Duodenal mucosa (tissue), 2 donors: ENCODE measurements at regions not wholly inside any gene's neighbourhood (a gene's known extent, or its start where the extent isn't known, plus 50 kb on each side); places are given as distances from the start of the nearest gene placed in this dataset.

Source experiments
- H3K27ac ChIP-seq: one replicate; pipeline ENCODE4 v1.7.0; 2013; ENCODE audit warnings: low read depth, low read length
- H3K27me3 ChIP-seq, 2 donors: one replicate each; pipeline ENCODE4 v1.7.0; 2013; ENCODE audit warnings: low read length in 2 of 2, control low read depth in 1 of 2; ENCODE audit not compliant: insufficient read depth in 2 of 2, control insufficient read depth in 1 of 2
- H3K36me3 ChIP-seq, 2 donors: one replicate each; pipeline ENCODE4 v1.7.0; 2013; ENCODE audit warnings: low read length in 2 of 2, control low read depth in 1 of 2; ENCODE audit not compliant: insufficient read depth in 2 of 2, control insufficient read depth in 1 of 2
- H3K4me1 ChIP-seq, 2 donors: one replicate each; pipeline ENCODE4 v1.7.0; 2013; ENCODE audit warnings: low read length in 2 of 2, control low read depth in 1 of 2; ENCODE audit not compliant: insufficient read depth in 2 of 2, control insufficient read depth in 1 of 2
- H3K4me3 ChIP-seq, 2 donors: one replicate each; pipeline ENCODE4 v1.7.0; 2013; ENCODE audit warnings: low read length in 2 of 2, low read depth in 1 of 2
- H3K9ac ChIP-seq, 2 donors: one replicate each; pipeline ENCODE4 v1.7.0; 2013; ENCODE audit warnings: low read length in 2 of 2, low read depth in 1 of 2
- H3K9me3 ChIP-seq, 2 donors: one replicate each; pipeline ENCODE4 v1.7.0; 2013; ENCODE audit warnings: low read length in 2 of 2, control low read depth in 1 of 2; ENCODE audit not compliant: control insufficient read depth in 1 of 2

GRCh38 chr16:27722892-27723450 is 173.0 kb downstream of the KATNIP start:
- peak overlapping the region; percentile 15 for H3K27ac ChIP-seq
- peaks cover 0 to 6% of the 10 kb centered on the region in 2 donors for H3K36me3 ChIP-seq
- H3K4me3 ChIP-seq, result peak overlapping the region in 1 of 2 donors; percentile 3
- peak overlapping the region in 1 of 2 donors; percentile 13 for H3K9ac ChIP-seq
- H3K4me1 ChIP-seq, result peaks cover 43 to 50% of the 10 kb centered on the region in 2 donors
- H3K27me3 ChIP-seq, result no peaks in the 10 kb centered on the region
- no peaks in the 10 kb centered on the region for H3K9me3 ChIP-seq

GRCh38 chr16:27723711-27724481 is 174.0 kb downstream of the KATNIP start:
- Histone ChIP-seq H3K9me3 (no peaks in the 10 kb centered on the region), H3K4me1 (peaks cover 43 to 50% of the 10 kb centered on the region in 2 donors), H3K4me3 (no peak overlapping the region), H3K27me3 (no peaks in the 10 kb centered on the region), H3K27ac (no peak overlapping the region), H3K36me3 (peaks cover 0 to 6% of the 10 kb centered on the region in 2 donors), H3K9ac (peak overlapping the region in 1 of 2 donors; percentile 12)

GRCh38 chr16:27724482-27725235 is 174.7 kb downstream of the KATNIP start:
- Histone ChIP-seq H3K9me3 (no peaks in the 10 kb centered on the region), H3K9ac (peak overlapping the region in 1 of 2 donors; percentile 4), H3K4me3 (no peak overlapping the region), H3K4me1 (peaks cover 43 to 50% of the 10 kb centered on the region in 2 donors), H3K27me3 (no peaks in the 10 kb centered on the region), H3K27ac (no peak overlapping the region), H3K36me3 (peaks cover 0 to 6% of the 10 kb centered on the region in 2 donors)

- Histone ChIP-seq H3K36me3 (peaks cover 0 to 6% of the 10 kb centered on the region in 2 donors), H3K27ac (no peak overlapping the region), H3K9ac (no peak overlapping the region), H3K9me3 (no peaks in the 10 kb centered on the region), H3K4me3 (no peak overlapping the region), H3K4me1 (peaks cover 43 to 48% of the 10 kb centered on the region in 2 donors), H3K27me3 (no peaks in the 10 kb centered on the region)
Observed at GRCh38 chr16:27725236-27726000, 175.5 kb downstream of the KATNIP start.

GRCh38 chr16:27726621-27727261 is 176.8 kb downstream of the KATNIP start:
- Histone ChIP-seq H3K27ac (no peak overlapping the region), H3K9ac (no peak overlapping the region), H3K4me1 (peaks cover 30 to 35% of the 10 kb centered on the region in 2 donors), H3K36me3 (peaks cover 0 to 6% of the 10 kb centered on the region in 2 donors), H3K9me3 (no peaks in the 10 kb centered on the region), H3K27me3 (no peaks in the 10 kb centered on the region), H3K4me3 (no peak overlapping the region)

- Histone ChIP-seq H3K9me3 (no peaks in the 10 kb centered on the region), H3K4me1 (peaks cover 20 to 23% of the 10 kb centered on the region in 2 donors), H3K9ac (no peak overlapping the region), H3K27me3 (no peaks in the 10 kb centered on the region), H3K36me3 (peaks cover 0 to 6% of the 10 kb centered on the region in 2 donors), H3K27ac (no peak overlapping the region), H3K4me3 (no peak overlapping the region)
Observed at GRCh38 chr16:27727941-27728340, 178.0 kb downstream of the KATNIP start.

- peaks cover 13 to 15% of the 10 kb centered on the region in 2 donors for H3K4me1 ChIP-seq
- no peaks in the 10 kb centered on the region for H3K9me3 ChIP-seq
- no peak overlapping the region for H3K4me3 ChIP-seq
- no peak overlapping the region for H3K9ac ChIP-seq
- no peak overlapping the region for H3K27ac ChIP-seq
- H3K36me3 ChIP-seq, result peaks cover 0 to 6% of the 10 kb centered on the region in 2 donors
- H3K27me3 ChIP-seq, result no peaks in the 10 kb centered on the region
Observed at GRCh38 chr16:27728691-27729090, 178.7 kb downstream of the KATNIP start.

GRCh38 chr16:27729516-27730304 is 179.8 kb downstream of the KATNIP start:
- peaks cover 3 to 5% of the 10 kb centered on the region in 2 donors for H3K4me1 ChIP-seq
- H3K27me3 ChIP-seq, result no peaks in the 10 kb centered on the region
- peaks cover 0 to 6% of the 10 kb centered on the region in 2 donors for H3K36me3 ChIP-seq
- H3K9ac ChIP-seq, result no peak overlapping the region
- H3K27ac ChIP-seq, result no peak overlapping the region
- H3K9me3 ChIP-seq, result no peaks in the 10 kb centered on the region
- H3K4me3 ChIP-seq, result no peak overlapping the region
